ENCODE measurements at regions not wholly inside any gene's neighbourhood (a gene's known extent, or its start where the extent isn't known, plus 50 kb on each side); places are given as distances from the start of the nearest gene placed in this dataset.

GRCh38 chr7:69516238-69516820 is 81.9 kb upstream of the AUTS2 start:
- no peak overlapping the region for H3K27ac ChIP-seq
- no peak for TF ChIP-seq CTCF (IDR thresholded peaks at IDR 0.05)
- no peaks in the 10 kb centered on the region for H3K4me1 ChIP-seq
- no peaks in the 10 kb centered on the region for H3K9me3 ChIP-seq
- intact Hi-C loops (cut with DNase I; ENCODE audit: low total_unique reads), result no loop called here
- H3K27me3 ChIP-seq, result peaks cover 0 to 2% of the 10 kb centered on the region in 2 donors
- no peaks in the 10 kb centered on the region for H3K36me3 ChIP-seq
- no peak overlapping the region for H3K4me3 ChIP-seq
- peak in 1 of 2 donors; percentile 20 for DNase-seq

- Histone ChIP-seq H3K36me3 (no peaks in the 10 kb centered on the region), H3K27me3 (peaks cover 0 to 2% of the 10 kb centered on the region in 2 donors), H3K4me3 (no peak overlapping the region), H3K4me1 (no peaks in the 10 kb centered on the region), H3K9me3 (no peaks in the 10 kb centered on the region), H3K27ac (no peak overlapping the region)
- intact Hi-C loops (cut with DNase I; ENCODE audit: low total_unique reads), result no loop called here
- DNase-seq, result peak in 1 of 2 donors; percentile 50
- TF ChIP-seq CTCF (IDR thresholded peaks at IDR 0.05), result no peak
These were observed 80.1 kb upstream of the AUTS2 start for GRCh38 chr7:69517985-69518704.

- no peaks in the 10 kb centered on the region for H3K36me3 ChIP-seq
- no peak overlapping the region for H3K27ac ChIP-seq
- H3K4me3 ChIP-seq, result no peak overlapping the region
- no peak for DNase-seq
- no peak for TF ChIP-seq CTCF (IDR thresholded peaks at IDR 0.05)
- no peaks in the 10 kb centered on the region for H3K4me1 ChIP-seq
- intact Hi-C loops (cut with DNase I; ENCODE audit: low total_unique reads), result no loop called here
- H3K9me3 ChIP-seq, result no peaks in the 10 kb centered on the region
- H3K27me3 ChIP-seq, result peaks cover 0 to 2% of the 10 kb centered on the region in 2 donors
These were observed 79.6 kb upstream of the AUTS2 start for GRCh38 chr7:69518705-69519077.

- no peak overlapping the region for H3K4me3 ChIP-seq
- no peak overlapping the region for H3K27ac ChIP-seq
- no peaks in the 10 kb centered on the region for H3K4me1 ChIP-seq
- H3K9me3 ChIP-seq, result no peaks in the 10 kb centered on the region
- DNase-seq, result no peak
- no peaks in the 10 kb centered on the region for H3K36me3 ChIP-seq
- no peak for TF ChIP-seq CTCF (IDR thresholded peaks at IDR 0.05)
- H3K27me3 ChIP-seq, result peaks cover 0 to 2% of the 10 kb centered on the region in 2 donors
- intact Hi-C loops (cut with DNase I; ENCODE audit: low total_unique reads), result no loop called here
These were observed 71.7 kb upstream of the AUTS2 start for GRCh38 chr7:69526570-69526969.

- Histone ChIP-seq H3K4me1 (no peaks in the 10 kb centered on the region), H3K36me3 (no peaks in the 10 kb centered on the region), H3K9me3 (no peaks in the 10 kb centered on the region), H3K4me3 (no peak overlapping the region), H3K27me3 (peaks cover 0 to 2% of the 10 kb centered on the region in 2 donors), H3K27ac (no peak overlapping the region)
- no peak for DNase-seq
- TF ChIP-seq CTCF (IDR thresholded peaks at IDR 0.05), result no peak
- intact Hi-C loops (cut with DNase I; ENCODE audit: low total_unique reads), result no loop called here
These were observed 70.6 kb upstream of the AUTS2 start for GRCh38 chr7:69527706-69528105.
